HepG2 (cell line): ENCODE measurements at regions not wholly inside any gene's neighbourhood (a gene's known extent, or its start where the extent isn't known, plus 50 kb on each side); places are given as distances from the start of the nearest gene placed in this dataset.
A peak's percentile ranks its signal among the peaks of the same experiment; 100 is the strongest.

Experiments used
- ATAC-seq: fragments of 200-7000 bp; cut with Tn5 transposase; 3 replicates; pipeline ENCODE4 v1.9.1; 2020; ENCODE audit warnings: mild to moderate bottlenecking, moderate library complexity
- BruUV-seq: library from RNA; stranded (reverse); fragments of 400-500 nt; replicated peaks from 2 replicates; lab custom pipeline; 2021; lab: Mats Ljungman, UMichigan
- CTCF ChIA-PET: fragments of 300-600 bp; formaldehyde crosslinking; extraction: SDS; loops from one replicate; lab custom pipeline; 2021; ENCODE audit warnings: low total read pairs, inconsistent platforms, low intra/inter-chr PET ratio; lab: Yijun Ruan, JAX
- POLR2A ChIA-PET: fragments of 350-600 bp; sonication (Branson Sonifier 250); formaldehyde crosslinking; loops from one replicate; lab custom pipeline; 2020; ENCODE audit warnings: antibody characterized with exemption, inconsistent platforms; lab: Yijun Ruan, JAX
- DNase-seq: peaks from one replicate; pipeline ENCODE4 v3.0.0-alpha.2; 2015; ENCODE audit warnings: low spot score
- FAIRE-seq: peaks from 3 replicates; lab custom pipeline; 2011; peaks lifted over from hg19 to GRCh38; lab: Jason Lieb, UNC
- H2AFZ ChIP-seq: one replicate; pipeline ENCODE4 v1.6.1; 2011; ENCODE audit warnings: low read length, inconsistent platforms
- H3K27ac ChIP-seq: fragments of 300-600 bp; 3 replicates; pipeline ENCODE4 v1.8.0; 2011; ENCODE audit warnings: mixed run types, mild to moderate bottlenecking, mixed read lengths, low read length, inconsistent platforms; ENCODE audit not compliant: insufficient read depth; ENCODE audit errors: extremely low read length
- H3K27me3 ChIP-seq, 2 experiments: fragments of 200-600 bp in 1 of 2; 2 replicates in 1 of 2; 3 replicates in 1 of 2; pipeline versions ENCODE4 v1.6.0 to v1.8.0; 2011; ENCODE audit warnings: low read length in 2 of 2, mild to moderate bottlenecking in 2 of 2, moderate library complexity in 2 of 2, inconsistent platforms in 1 of 2; ENCODE audit not compliant: insufficient read depth in 2 of 2, control insufficient read depth in 1 of 2
- H3K36me3 ChIP-seq, 2 experiments: fragments of 200-600 bp in 1 of 2; replicated peaks in 1 of 2; 2 replicates in 1 of 2; 3 replicates in 1 of 2; pipeline versions ENCODE4 v1.5.1 to v1.8.0; 2011; ENCODE audit warnings: low read length in 2 of 2, inconsistent platforms in 1 of 2; ENCODE audit not compliant: insufficient read depth in 2 of 2, control insufficient read depth in 1 of 2
- H3K4me1 ChIP-seq: 2 replicates; pipeline ENCODE4 v1.5.1; 2012; ENCODE audit warnings: low read length, inconsistent platforms; ENCODE audit not compliant: insufficient read depth
- H3K4me2 ChIP-seq: 2 replicates; pipeline ENCODE4 v1.6.0; 2011; ENCODE audit warnings: low read depth, low read length, inconsistent platforms
- H3K4me3 ChIP-seq, 3 experiments: fragments of 200-600 bp in 1 of 3; sonication (generic), shearing (Covaris generic) in 1 of 3; replicated peaks in 1 of 3; 2 replicates each; pipeline ENCODE4 v1.5.1; 2011 to 2016; ENCODE audit warnings: low read length in 3 of 3, inconsistent platforms in 2 of 3, low read depth in 2 of 3, mild to moderate bottlenecking in 2 of 3, control low read depth in 1 of 3, mixed read lengths in 1 of 3; ENCODE audit not compliant: insufficient read depth in 1 of 3
- H3K79me2 ChIP-seq: one replicate; pipeline ENCODE4 v1.6.1; 2011; ENCODE audit warnings: low read length, inconsistent platforms; ENCODE audit not compliant: insufficient read depth
- H3K9ac ChIP-seq: 2 replicates; pipeline ENCODE4 v1.6.0; 2011; ENCODE audit warnings: mild to moderate bottlenecking, low read depth, low read length, inconsistent platforms; ENCODE audit not compliant: insufficient read depth
- H3K9me3 ChIP-seq: 2 replicates; pipeline ENCODE4 v1.5.1; 2012; ENCODE audit warnings: mild to moderate bottlenecking, low read length
- H4K20me1 ChIP-seq: 2 replicates; pipeline ENCODE4 v1.6.0; 2011; ENCODE audit warnings: inconsistent platforms, mild to moderate bottlenecking, low read length, moderate library complexity; ENCODE audit not compliant: insufficient read depth
- CBFB ChIP-seq: sonication (generic); formaldehyde crosslinking; IDR thresholded peaks from 2 replicates; pipeline ENCODE4 v1.4.0; 2020; ENCODE audit warnings: missing genetic modification reagents
- FOXO1 ChIP-seq: sonication (generic); formaldehyde crosslinking; IDR thresholded peaks from 2 replicates; pipeline ENCODE4 v1.4.0; 2020; ENCODE audit warnings: missing genetic modification reagents
- KLF15 ChIP-seq: sonication (generic); formaldehyde crosslinking; IDR thresholded peaks from 2 replicates; pipeline ENCODE4 v1.8.1; 2023; ENCODE audit warnings: borderline replicate concordance, mild to moderate bottlenecking, inconsistent platforms, missing genetic modification reagents, mixed read lengths
- MAZ ChIP-seq, 2 experiments: sonication (generic) in 1 of 2; formaldehyde crosslinking in 1 of 2; IDR thresholded peaks; 2 replicates each; pipeline versions ENCODE4 v1.5.0 to v1.6.1; 2012 to 2020; ENCODE audit warnings: low read depth in 2 of 2, mild to moderate bottlenecking in 2 of 2, borderline replicate concordance in 1 of 2, improper control_type of control experiment in 1 of 2, low read length in 1 of 2, missing genetic modification reagents in 1 of 2, moderate library complexity in 1 of 2
- RBAK ChIP-seq: sonication (generic); formaldehyde crosslinking; IDR thresholded peaks from 2 replicates; pipeline ENCODE4 v1.5.1; 2020; ENCODE audit warnings: mild to moderate bottlenecking, missing genetic modification reagents
- SRSF1 ChIP-seq: fragments of 200-400 bp; formaldehyde crosslinking; optimal IDR thresholded peaks from 2 replicates; pipeline ENCODE3; 2017; ENCODE audit warnings: mild to moderate bottlenecking, low read depth, low read length, moderate library complexity
- TEF ChIP-seq: sonication (generic); formaldehyde crosslinking; IDR thresholded peaks from 2 replicates; pipeline ENCODE4 v1.5.0; 2020; ENCODE audit warnings: missing genetic modification reagents
- THAP11 ChIP-seq: IDR thresholded peaks from 2 replicates; pipeline ENCODE4 v1.6.1; 2016; ENCODE audit warnings: missing biosample characterization, missing genetic modification reagents
- ZNF512 ChIP-seq: sonication (generic); formaldehyde crosslinking; IDR thresholded peaks from 2 replicates; pipeline ENCODE4 v1.4.0; 2020; ENCODE audit warnings: mild to moderate bottlenecking, missing genetic modification reagents
- ZNF629 ChIP-seq: sonication (generic); formaldehyde crosslinking; conservative IDR thresholded peaks from 2 replicates; pipeline ENCODE4 v1.5.0; 2020; ENCODE audit warnings: missing genetic modification reagents
- WGBS: methylation state at CpG from one replicate; pipeline ENCODE4 v1.1.6; 2017; ENCODE audit warnings: low lambda C conversion rate; 5-methylcytosine and 5-hydroxymethylcytosine counted together
- in situ Hi-C: cut with HindIII; loops from 2 replicates; pipeline ENCODE4 v1.10.0; 2017; ENCODE audit warnings: low pct_unique_long_range_greater_than_20kb; ENCODE audit not compliant: extremely low pct_ligation_motif_present
- intact Hi-C: fragments of 100-400 bp; cut with micrococcal nuclease; formaldehyde crosslinking; loops from one replicate; pipeline ENCODE4 v1.10.0; 2022; ENCODE audit not compliant: unreplicated experiment
- TF ChIP-seq, protein P1 (sequence below): sonication (generic); formaldehyde crosslinking; IDR thresholded peaks from 2 replicates; pipeline ENCODE4 v1.5.1; 2020; ENCODE audit warnings: mild to moderate bottlenecking, missing genetic modification reagents, moderate library complexity

- TF ChIP-seq SRSF1: no peak
- no peak for TF ChIP-seq CBFB (CRISPR knock-in tag)
- TF ChIP-seq, protein P1, sequence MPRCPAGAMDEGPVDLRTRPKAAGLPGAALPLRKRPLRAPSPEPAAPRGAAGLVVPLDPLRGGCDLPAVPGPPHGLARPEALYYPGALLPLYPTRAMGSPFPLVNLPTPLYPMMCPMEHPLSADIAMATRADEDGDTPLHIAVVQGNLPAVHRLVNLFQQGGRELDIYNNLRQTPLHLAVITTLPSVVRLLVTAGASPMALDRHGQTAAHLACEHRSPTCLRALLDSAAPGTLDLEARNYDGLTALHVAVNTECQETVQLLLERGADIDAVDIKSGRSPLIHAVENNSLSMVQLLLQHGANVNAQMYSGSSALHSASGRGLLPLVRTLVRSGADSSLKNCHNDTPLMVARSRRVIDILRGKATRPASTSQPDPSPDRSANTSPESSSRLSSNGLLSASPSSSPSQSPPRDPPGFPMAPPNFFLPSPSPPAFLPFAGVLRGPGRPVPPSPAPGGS (CRISPR knock-in tag): no peak
Measured at GRCh38 chr20:51175156-51175555, 152.2 kb upstream of the KCNG1 start (continued).

- POLR2A ChIA-PET: no interaction called here
- H3K4me3 ChIP-seq: no peak overlapping the region
- TF ChIP-seq THAP11 (no peak), KLF15 (no peak), MAZ (IDR thresholded peaks at IDR 0.05; ENCODE audit: borderline replicate concordance, low read depth, low read length) (no peak), MAZ (CRISPR knock-in tag; IDR thresholded peaks at IDR 0.05; ENCODE audit: low read depth) (no peak), TEF (CRISPR knock-in tag) (no peak), ZNF512 (CRISPR knock-in tag) (no peak), ZNF629 (no peak), FOXO1 (no peak), RBAK (no peak)
- FAIRE-seq (no peak), DNase-seq (no peak), ATAC-seq (peak; percentile 60; the same call in 2 of the 3 replicates)
- 3% methylated on average over 2 of the region's 2 CpGs for WGBS
- H3K27me3 ChIP-seq: no peaks in the 10 kb centered on the region; a peak in 1 of 5 replicates
- H3K36me3 ChIP-seq: no peaks in the 10 kb centered on the region
- H3K4me2 ChIP-seq: no peak overlapping the region
- no peak overlapping the region for H2AFZ ChIP-seq
- no peaks in the 10 kb centered on the region for H3K4me1 ChIP-seq
- intact Hi-C loops (no loop called here), in situ Hi-C loops (no loop called here)
- CTCF ChIA-PET: no interaction called here
- no peak overlapping the region for H3K9ac ChIP-seq
- H3K9me3 ChIP-seq: no peaks in the 10 kb centered on the region
- no peaks in the 10 kb centered on the region for H3K79me2 ChIP-seq
- H4K20me1 ChIP-seq: no peaks in the 10 kb centered on the region
- BruUV-seq: no TSS peak
- no peak overlapping the region for H3K27ac ChIP-seq
Measured at GRCh38 chr20:51174536-51174935, 151.6 kb upstream of the KCNG1 start.
